A673 (cell line): ENCODE measurements at regions not wholly inside any gene's neighbourhood (a gene's known extent, or its start where the extent isn't known, plus 50 kb on each side); places are given as distances from the start of the nearest gene placed in this dataset.

Experiments
- BruUV-seq: library from RNA; stranded (reverse); fragments of 400-500 nt; replicated peaks from 2 replicates; lab custom pipeline; 2021; lab: Mats Ljungman, UMichigan
- CTCF ChIA-PET: fragments of 300-600 bp; sonication (Branson Sonifier 250); formaldehyde crosslinking; loops from one replicate; lab custom pipeline; 2022; ENCODE audit warnings: antibody characterized with exemption; lab: Charles Lee
- POLR2A ChIA-PET: fragments of 300-600 bp; sonication (Branson Sonifier 250); formaldehyde crosslinking; loops from one replicate; lab custom pipeline; 2022; ENCODE audit warnings: antibody characterized with exemption; ENCODE audit not compliant: low non-redundant PET; lab: Charles Lee
- DNase-seq: peaks from one replicate; pipeline ENCODE4 v3.0.0-alpha.2; 2015; ENCODE audit warnings: low spot score
- H3K27ac ChIP-seq: fragments of 200-600 bp; sonication (generic); 2 replicates; pipeline ENCODE4 v1.5.1; 2016; ENCODE audit warnings: mixed run types, low read depth, mild to moderate bottlenecking, mixed read lengths, antibody characterized with exemption, low read length; ENCODE audit not compliant: poor library complexity, severe bottlenecking
- H3K27me3 ChIP-seq: fragments of 200-600 bp; sonication (generic); replicated peaks from 2 replicates; pipeline ENCODE4 v1.6.1; 2017; ENCODE audit warnings: mixed run types, low read depth, mild to moderate bottlenecking, mixed read lengths, antibody characterized with exemption, low read length; ENCODE audit not compliant: insufficient read depth, poor library complexity
- H3K36me3 ChIP-seq: fragments of 200-600 bp; sonication (generic); 2 replicates; pipeline ENCODE4 v1.6.1; 2016; ENCODE audit warnings: mixed run types, mild to moderate bottlenecking, mixed read lengths, antibody characterized with exemption, low read length; ENCODE audit not compliant: insufficient read depth, poor library complexity, severe bottlenecking
- H3K4me1 ChIP-seq: fragments of 200-600 bp; sonication (generic); 2 replicates; pipeline ENCODE4 v1.6.1; 2017; ENCODE audit warnings: mixed run types, mild to moderate bottlenecking, mixed read lengths, antibody characterized with exemption, low read length; ENCODE audit not compliant: insufficient read depth, poor library complexity, severe bottlenecking
- H3K4me3 ChIP-seq: fragments of 200-600 bp; sonication (generic); 2 replicates; pipeline ENCODE4 v1.5.1; 2016; ENCODE audit warnings: low read depth, mixed run types, mild to moderate bottlenecking, mixed read lengths, low read length; ENCODE audit not compliant: poor library complexity, severe bottlenecking
- H3K9me3 ChIP-seq: fragments of 200-600 bp; sonication (generic); 2 replicates; pipeline ENCODE4 v1.6.1; 2016; ENCODE audit warnings: mixed run types, low read depth, mild to moderate bottlenecking, mixed read lengths, antibody characterized with exemption, low read length; ENCODE audit not compliant: poor library complexity, severe bottlenecking
- EZH2 ChIP-seq: fragments of 200-600 bp; sonication (generic); IDR thresholded peaks from 2 replicates; pipeline ENCODE4 v1.6.1; 2017; ENCODE audit warnings: borderline replicate concordance, low read depth, mild to moderate bottlenecking, mixed read lengths, antibody characterized with exemption, low read length; ENCODE audit not compliant: poor library complexity, severe bottlenecking
- intact Hi-C: fragments of 100-400 bp; cut with micrococcal nuclease; formaldehyde crosslinking; loops from one replicate; pipeline ENCODE4 v1.10.0; 2022; ENCODE audit not compliant: unreplicated experiment
- TF ChIP-seq, protein P1 (sequence below): fragments of 300-800, 200-600 bp; sonication (generic); conservative IDR thresholded peaks from 2 replicates; pipeline ENCODE4 v1.5.1; 2017; ENCODE audit warnings: low read depth, mild to moderate bottlenecking, antibody characterized with exemption, low read length, moderate library complexity, mixed read lengths

- intact Hi-C loops = no loop called here
- Histone ChIP-seq H3K27me3 (no peaks in the 10 kb centered on the region), H3K27ac (no peak overlapping the region), H3K4me3 (no peak overlapping the region), H3K4me1 (no peaks in the 10 kb centered on the region), H3K36me3 (no peaks in the 10 kb centered on the region), H3K9me3 (peaks cover 61% of the 10 kb centered on the region)
- CTCF ChIA-PET = no interaction called here
- no peak for TF ChIP-seq EZH2
- TF ChIP-seq, protein P1, sequence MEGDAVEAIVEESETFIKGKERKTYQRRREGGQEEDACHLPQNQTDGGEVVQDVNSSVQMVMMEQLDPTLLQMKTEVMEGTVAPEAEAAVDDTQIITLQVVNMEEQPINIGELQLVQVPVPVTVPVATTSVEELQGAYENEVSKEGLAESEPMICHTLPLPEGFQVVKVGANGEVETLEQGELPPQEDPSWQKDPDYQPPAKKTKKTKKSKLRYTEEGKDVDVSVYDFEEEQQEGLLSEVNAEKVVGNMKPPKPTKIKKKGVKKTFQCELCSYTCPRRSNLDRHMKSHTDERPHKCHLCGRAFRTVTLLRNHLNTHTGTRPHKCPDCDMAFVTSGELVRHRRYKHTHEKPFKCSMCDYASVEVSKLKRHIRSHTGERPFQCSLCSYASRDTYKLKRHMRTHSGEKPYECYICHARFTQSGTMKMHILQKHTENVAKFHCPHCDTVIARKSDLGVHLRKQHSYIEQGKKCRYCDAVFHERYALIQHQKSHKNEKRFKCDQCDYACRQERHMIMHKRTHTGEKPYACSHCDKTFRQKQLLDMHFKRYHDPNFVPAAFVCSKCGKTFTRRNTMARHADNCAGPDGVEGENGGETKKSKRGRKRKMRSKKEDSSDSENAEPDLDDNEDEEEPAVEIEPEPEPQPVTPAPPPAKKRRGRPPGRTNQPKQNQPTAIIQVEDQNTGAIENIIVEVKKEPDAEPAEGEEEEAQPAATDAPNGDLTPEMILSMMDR = no peak
- DNase-seq = no peak
- POLR2A ChIA-PET = no interaction called here
- BruUV-seq = no TSS peak
These were observed 234.2 kb upstream of the IRX2 start for GRCh38 chr5:2985718-2986117.

GRCh38 chr5:2983583-2984300 is 232.3 kb upstream of the IRX2 start:
- ChIA-PET POLR2A (no interaction called here), CTCF (no interaction called here)
- Histone ChIP-seq H3K4me1 (no peaks in the 10 kb centered on the region), H3K9me3 (peaks cover 60% of the 10 kb centered on the region), H3K27ac (no peak overlapping the region), H3K27me3 (no peaks in the 10 kb centered on the region), H3K4me3 (no peak overlapping the region), H3K36me3 (no peaks in the 10 kb centered on the region)
- no TSS peak for BruUV-seq
- TF ChIP-seq, protein P1 = no peak
- TF ChIP-seq EZH2 = no peak
- no peak for DNase-seq
- intact Hi-C loops = no loop called here

- H3K4me3 ChIP-seq = no peak overlapping the region
- POLR2A ChIA-PET = no interaction called here
These were observed 230.2 kb upstream of the IRX2 start for GRCh38 chr5:2981652-2982051.

More at GRCh38 chr5:2981652-2982051, 230.2 kb upstream of the IRX2 start:
- H3K36me3 ChIP-seq = no peaks in the 10 kb centered on the region
- H3K27me3 ChIP-seq = no peaks in the 10 kb centered on the region
- no peak for TF ChIP-seq EZH2
- TF ChIP-seq, protein P1 = no peak
- no peak overlapping the region for H3K27ac ChIP-seq
- peaks cover 58% of the 10 kb centered on the region for H3K9me3 ChIP-seq
- CTCF ChIA-PET = no interaction called here
- no peak for DNase-seq
- H3K4me1 ChIP-seq = no peaks in the 10 kb centered on the region
- no TSS peak for BruUV-seq
- intact Hi-C loops = no loop called here
